ENCODE measurements at regions not wholly inside any gene's neighbourhood (a gene's known extent, or its start where the extent isn't known, plus 50 kb on each side); places are given as distances from the start of the nearest gene placed in this dataset.
"Not testable (repeated sequence)": the region's sequence is repeated elsewhere in the genome, so short reads cannot be mapped to it uniquely, and the experiment has no call there.

DNA sequence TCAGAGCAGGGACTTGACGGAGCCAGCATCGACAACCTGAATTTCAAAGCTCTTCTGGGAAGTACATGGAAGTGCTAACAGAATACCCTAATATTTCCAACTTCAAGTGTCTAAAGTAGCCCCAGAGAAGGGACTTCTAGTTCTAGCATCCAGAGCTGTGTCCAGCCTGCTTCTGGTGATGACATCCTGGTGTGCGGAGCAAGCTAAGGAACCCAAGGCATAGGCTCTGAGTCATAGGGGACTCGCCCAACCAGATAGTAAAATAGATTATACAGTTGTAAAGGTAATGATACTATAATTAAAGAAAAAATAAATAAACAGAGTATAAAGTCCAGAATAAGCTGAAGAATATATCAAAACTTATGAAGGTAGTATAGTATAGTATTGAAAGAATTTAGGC is 108.1 kb upstream of the SERPINE2 start:
- DNase-seq (ENCODE audit: low read depth) = no peak

- no peak for DNase-seq (ENCODE audit: low read depth)
Observed at GRCh38 chr2:224146356-224147160, 107.5 kb upstream of the SERPINE2 start.

DNA sequence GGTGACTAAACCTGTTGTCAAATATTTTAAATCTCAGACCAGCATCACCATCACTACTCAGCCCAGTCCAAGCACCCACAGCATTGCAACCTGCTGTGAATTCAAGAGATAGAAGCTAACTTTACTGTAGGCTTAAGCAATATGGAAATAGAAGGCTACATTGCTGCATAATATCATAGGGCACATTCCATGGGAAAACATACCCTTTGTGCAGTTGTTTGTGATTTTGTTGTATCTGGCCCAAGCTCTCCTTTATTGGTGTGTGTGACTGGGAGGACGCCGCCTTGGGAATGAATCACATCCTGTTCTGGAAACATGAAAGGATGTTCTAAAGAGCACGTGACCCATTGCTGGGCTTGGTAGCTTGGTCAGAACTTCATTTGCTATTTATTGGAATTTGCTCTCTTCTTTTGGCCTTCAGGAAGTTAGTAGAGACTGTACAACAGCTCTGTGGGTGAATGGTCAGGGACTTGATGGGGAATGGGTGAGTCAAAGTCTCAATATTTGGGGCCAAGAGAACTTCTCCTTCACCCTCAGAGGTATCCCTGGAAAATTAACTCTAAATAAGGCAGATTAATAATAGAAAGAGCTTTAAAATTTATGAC is 106.8 kb upstream of the SERPINE2 start:
- peak; percentile 69 for DNase-seq (ENCODE audit: low read depth)

- peak; percentile 8 for DNase-seq (ENCODE audit: low read depth)
Observed at GRCh38 chr2:224143526-224143925, 104.4 kb upstream of the SERPINE2 start.

DNA sequence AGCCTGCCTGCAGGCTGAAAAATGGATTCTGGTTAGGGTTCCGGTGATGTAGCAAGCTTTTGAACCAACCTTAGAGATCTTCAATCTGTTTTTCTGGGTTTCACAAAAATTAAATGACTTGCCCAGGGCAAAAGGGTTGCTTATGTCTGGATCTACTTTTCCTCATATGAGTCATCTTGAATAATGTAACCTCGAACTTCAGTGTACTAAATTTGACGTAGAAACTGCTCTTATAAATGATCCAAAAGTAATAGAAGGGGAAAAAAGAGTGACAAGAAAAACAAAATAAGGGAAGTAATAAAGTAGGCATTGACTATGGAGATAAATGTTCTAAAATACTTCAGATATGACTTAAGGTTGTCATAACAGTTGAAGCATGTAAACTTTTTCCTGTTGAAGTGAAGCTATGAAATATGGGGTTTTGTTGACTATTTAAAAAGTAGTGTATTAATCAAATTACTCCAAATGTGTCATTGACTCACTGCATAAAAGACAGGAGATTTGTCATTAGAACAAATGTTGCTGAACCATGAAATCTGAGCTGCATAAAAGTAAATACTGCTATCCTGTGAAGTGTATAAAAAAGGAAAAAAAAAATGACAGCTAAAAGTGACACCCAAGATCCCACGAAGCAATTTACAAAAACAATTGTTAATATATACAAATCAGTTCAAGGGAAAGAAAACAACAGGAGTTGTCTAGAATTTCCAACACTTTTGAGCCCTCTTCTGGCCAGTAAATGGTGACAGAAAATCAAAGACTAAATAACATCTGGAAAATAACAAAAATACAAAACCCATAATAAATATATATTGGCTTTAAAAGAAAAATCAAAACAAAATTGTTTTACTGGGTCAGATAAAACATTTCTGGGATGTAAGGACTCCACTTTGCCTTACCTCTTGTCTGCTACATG is 103.6 kb upstream of the SERPINE2 start:
- DNase-seq (ENCODE audit: low read depth) = peak; percentile 65

DNA sequence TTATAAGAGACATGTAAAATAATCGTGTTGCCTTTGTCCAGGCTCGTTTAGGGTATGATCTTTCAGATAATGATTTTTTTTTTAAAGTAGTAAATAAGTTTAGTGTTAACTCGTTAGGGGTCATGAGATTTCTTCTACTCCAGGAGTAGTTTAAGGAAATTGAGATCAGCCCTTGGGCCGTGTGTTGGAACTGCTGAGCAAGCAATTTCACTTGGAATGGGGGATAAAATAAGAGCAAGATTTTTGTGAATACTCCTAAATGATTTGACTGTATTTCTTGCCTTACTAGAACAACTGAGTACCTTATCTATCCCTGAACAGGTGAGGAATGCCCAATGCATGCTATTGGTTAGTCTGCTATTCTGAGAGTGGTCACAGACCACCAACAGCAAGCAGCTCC is 102.2 kb upstream of the SERPINE2 start:
- no peak for DNase-seq (ENCODE audit: low read depth)

- no peak for DNase-seq (ENCODE audit: low read depth)
Observed at GRCh38 chr2:224137208-224137607, 98.1 kb upstream of the SERPINE2 start.

GRCh38 chr2:224136396-224136795 is 97.3 kb upstream of the SERPINE2 start:
- DNase-seq (ENCODE audit: low read depth) = peak; percentile 14

DNA sequence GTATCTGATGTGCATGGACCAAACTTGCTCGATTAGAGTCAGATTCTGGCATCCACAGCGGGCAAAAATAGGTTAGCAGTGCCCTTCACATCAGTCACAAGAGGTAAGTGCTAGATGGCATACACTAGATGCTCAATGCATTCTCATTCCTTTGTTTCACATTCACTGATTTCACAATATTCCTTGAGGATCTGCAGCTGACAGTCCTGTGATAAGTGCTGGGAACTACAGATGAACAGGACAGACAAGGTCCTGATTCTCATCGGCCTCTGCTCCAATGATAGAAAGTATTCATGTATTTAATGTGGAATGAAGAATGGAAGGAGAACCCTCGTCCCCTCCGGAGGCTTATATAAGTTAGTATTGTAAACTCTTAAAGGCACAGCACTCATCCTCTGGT is 96.8 kb upstream of the SERPINE2 start:
- peak; percentile 21 for DNase-seq (ENCODE audit: low read depth)

- no peak for DNase-seq (ENCODE audit: low read depth)
Observed at GRCh38 chr2:224134003-224134734, 95.1 kb upstream of the SERPINE2 start.

- no peak for DNase-seq (ENCODE audit: low read depth)
Observed at GRCh38 chr2:224133387-224133786, 94.3 kb upstream of the SERPINE2 start.

DNA sequence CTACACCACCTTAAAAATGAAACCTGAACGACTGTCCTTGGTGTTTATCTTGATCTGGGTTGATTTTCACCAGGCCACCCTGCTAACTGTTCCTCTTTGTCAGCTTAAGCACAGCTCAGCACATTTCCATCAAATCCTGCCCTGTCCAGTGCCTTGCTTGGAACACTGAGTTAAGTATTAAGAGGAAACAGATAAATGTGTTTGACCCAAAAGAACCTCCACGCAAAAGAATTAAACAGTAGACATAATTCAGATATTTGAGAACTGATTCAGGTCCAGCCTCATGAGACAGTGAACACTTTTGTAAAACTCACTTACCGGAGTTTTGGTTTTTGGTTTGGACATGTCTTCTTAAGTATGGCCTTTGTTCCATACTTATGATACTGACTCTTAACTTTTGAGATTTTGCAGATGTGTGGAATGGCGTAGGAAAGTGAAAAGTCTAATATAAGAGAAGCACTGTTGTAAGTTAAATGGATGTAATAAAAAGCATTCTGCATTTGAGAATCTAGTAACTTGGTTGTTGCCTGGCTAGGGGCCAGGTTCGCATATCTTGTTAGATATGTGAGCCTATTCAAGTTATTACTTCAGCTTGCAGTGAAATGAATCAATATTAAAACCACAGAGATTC is 88.9 kb upstream of the SERPINE2 start:
- DNase-seq (ENCODE audit: low read depth) = peak; percentile 83

DNA sequence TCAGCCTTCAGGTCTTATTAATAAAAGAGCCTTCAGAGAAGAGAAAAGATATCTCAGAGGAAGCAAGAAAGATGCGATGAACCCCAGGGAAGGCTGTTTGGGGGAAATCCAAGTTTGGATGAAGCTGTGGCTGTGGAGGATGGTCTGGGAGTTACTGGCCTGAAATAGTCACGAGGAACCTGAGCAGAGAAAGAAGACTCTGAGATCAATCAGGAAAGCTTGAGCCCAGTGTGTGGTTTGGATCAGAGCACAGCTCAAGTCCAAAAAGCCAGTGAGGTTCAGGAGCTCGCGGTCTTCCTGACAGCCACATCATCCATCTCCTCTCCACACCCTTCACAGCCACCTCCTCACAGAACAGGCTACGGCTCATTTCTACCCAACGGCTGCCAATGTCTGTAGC is 87.4 kb upstream of the SERPINE2 start:
- DNase-seq (ENCODE audit: low read depth) = no peak

GRCh38 chr2:224126003-224126402 is 86.9 kb upstream of the SERPINE2 start:
- no peak for DNase-seq (ENCODE audit: low read depth)

GRCh38 chr2:224122542-224122941 is 83.5 kb upstream of the SERPINE2 start:
- no peak for DNase-seq (ENCODE audit: low read depth)

DNA sequence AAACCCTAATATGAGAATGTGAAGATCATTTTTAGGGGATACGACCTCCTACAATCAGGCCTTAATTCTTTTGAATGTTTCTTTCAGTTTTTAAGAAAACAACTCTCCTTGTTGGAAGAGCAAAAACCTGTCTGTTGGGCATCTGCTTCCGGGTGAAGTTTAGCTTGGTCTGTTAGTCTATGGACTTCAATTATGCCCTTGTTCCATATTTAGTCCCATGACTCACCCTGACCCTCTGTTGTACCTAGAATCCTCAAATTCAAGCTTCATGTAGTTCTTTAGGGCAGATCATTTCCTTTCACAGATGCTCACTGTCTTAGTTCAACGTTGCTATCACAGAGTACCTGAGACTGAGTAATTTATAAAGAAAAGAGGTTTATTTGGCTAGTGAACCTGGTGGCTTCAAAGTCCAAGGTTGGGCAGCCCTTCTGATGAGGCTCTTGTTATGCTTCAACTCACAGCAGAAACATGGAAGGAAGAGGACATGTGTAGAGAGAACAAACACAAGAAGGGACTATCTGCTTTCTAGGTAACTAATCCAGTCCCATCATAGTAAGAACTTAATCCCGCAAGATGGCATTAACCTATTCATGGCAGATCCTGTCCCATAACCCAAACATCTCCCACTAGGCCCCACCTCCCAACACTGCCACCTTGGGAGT is 82.5 kb upstream of the SERPINE2 start:
- DNase-seq (ENCODE audit: low read depth) = no peak

GRCh38 chr2:224120986-224121385 is 81.9 kb upstream of the SERPINE2 start:
- no peak for DNase-seq (ENCODE audit: low read depth)

DNA sequence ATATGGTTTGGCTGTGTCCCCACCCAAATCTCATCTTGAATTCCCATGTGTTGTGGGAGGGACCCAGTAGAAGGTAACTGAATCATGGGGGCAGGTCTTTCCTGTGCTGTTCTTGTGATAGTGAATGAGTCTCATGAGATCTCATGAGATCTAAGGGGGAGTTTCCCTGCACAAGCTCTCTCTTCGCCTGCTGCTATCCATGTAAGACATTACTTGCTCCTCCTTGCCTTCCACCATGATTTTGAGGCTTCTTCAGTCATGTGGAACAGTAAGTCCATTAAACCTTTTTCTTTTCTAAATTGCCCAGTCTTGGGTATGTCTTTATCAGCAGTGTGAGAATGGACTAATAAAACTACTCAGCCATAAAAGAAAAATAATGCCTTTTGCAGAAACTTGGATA is 80.8 kb upstream of the SERPINE2 start:
- not testable (repeated sequence) for DNase-seq (ENCODE audit: low read depth)

DNA sequence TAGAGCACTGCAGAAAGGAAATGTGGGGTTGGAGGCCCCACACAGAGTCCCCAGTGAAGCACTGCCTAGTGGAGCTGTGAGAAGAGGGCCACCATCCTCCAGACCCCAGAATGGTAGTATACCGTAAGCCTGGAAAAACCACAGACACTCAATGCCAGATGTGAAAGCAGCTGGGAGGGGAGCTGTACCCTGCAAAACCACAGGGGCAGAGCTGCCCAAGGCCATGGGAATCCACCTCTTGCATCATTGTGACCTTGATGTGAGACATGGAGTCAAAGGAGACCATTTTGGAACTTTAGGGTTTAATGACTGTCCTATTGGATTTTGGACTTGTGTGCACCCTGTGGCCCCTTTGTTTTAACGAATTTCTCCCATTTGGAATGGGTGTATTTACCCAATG is 75.3 kb upstream of the SERPINE2 start:
- DNase-seq (ENCODE audit: low read depth) = no peak

DNA sequence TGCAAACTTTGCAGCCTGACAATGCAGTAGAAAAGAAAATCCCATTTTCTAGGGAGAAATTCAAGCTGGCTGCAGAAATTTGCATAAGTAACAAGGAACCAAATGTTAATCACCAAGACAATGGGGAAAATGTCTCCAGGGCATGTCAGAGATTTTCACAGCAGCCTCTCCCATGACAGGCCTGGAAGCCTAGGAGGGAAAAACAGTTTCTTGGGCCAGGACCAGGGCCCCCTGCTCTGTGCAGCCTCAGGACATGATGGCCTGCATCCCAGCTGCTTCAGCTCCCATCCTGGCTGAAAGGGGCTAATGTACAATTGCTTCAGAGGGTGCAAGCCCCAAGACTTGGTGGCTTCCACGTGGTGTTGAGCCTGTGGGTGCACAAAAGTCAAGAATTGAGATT is 74.8 kb upstream of the SERPINE2 start:
- DNase-seq (ENCODE audit: low read depth) = not testable (repeated sequence)

DNA sequence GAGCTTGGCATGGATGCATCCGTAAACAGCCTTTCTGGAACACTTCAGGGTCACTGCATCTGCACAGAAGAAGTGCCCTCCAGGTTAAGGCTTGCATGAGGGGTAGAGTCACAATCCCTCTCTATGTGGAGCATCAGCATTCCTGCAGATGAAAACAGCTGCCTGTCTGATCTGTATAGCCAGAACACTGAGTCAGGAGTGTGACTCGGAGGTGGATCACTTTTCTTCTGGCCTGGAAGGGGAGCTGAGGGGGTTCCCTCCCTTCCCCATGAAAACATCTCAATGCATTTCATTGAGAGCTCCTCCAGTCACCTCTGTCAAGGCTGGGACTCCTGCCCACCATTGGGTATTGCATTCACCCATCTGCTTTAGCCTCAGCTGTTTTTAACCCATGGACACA is 72.5 kb upstream of the SERPINE2 start:
- peak; percentile 5 for DNase-seq (ENCODE audit: low read depth)

All from amniotic epithelial cell (primary cell).